GM06990 (cell line): ENCODE measurements at regions not wholly inside any gene's neighbourhood (a gene's known extent, or its start where the extent isn't known, plus 50 kb on each side); places are given as distances from the start of the nearest gene placed in this dataset.

ENCODE experiments used
- DNase-seq: peaks from one replicate; pipeline ENCODE4 v3.0.0-alpha.2; 2011; ENCODE audit not compliant: insufficient read length; ENCODE audit errors: extremely low read depth
- H3K27me3 ChIP-seq: replicated peaks from 2 replicates; pipeline ENCODE4 v1.6.0; 2011; ENCODE audit warnings: low read length; ENCODE audit not compliant: control insufficient read depth, insufficient read depth
- H3K36me3 ChIP-seq: 2 replicates; pipeline ENCODE4 v1.5.1; 2011; ENCODE audit warnings: low read length; ENCODE audit not compliant: control insufficient read depth, insufficient read depth
- H3K4me3 ChIP-seq: replicated peaks from 2 replicates; pipeline ENCODE4 v1.5.1; 2011; ENCODE audit warnings: low read depth, mild to moderate bottlenecking, control low read depth, low read length
- TF ChIP-seq, protein P1 (sequence below): IDR thresholded peaks from 2 replicates; pipeline ENCODE4 v1.5.1; 2011; ENCODE audit warnings: low read length, control low read depth, mild to moderate bottlenecking, inconsistent platforms; ENCODE audit not compliant: insufficient read depth, poor library complexity, severe bottlenecking

DNA sequence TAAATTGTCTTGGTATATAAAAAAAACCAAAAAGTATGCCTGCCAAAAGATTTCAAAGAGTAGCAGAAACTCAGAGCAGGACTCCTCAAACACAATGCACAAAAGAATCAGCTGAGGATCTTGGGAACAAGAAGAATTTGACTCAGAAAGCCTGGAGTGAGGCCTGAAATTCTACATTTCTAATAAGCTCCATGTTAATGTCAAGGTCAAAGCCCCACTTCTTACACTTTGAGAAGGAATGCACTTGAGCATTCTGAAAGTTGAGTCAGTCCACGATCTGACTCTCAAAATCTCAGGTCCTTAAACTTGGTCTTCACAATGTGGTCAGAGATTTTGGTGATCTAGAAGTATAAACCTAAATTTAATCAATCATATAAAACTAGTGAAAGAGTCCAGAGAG, 910.0 kb upstream of the GBE1 start:
- Histone ChIP-seq H3K27me3 (no peaks in the 10 kb centered on the region), H3K36me3 (no peaks in the 10 kb centered on the region), H3K4me3 (no peak overlapping the region)
- DNase-seq, result no peak
- TF ChIP-seq, protein P1, sequence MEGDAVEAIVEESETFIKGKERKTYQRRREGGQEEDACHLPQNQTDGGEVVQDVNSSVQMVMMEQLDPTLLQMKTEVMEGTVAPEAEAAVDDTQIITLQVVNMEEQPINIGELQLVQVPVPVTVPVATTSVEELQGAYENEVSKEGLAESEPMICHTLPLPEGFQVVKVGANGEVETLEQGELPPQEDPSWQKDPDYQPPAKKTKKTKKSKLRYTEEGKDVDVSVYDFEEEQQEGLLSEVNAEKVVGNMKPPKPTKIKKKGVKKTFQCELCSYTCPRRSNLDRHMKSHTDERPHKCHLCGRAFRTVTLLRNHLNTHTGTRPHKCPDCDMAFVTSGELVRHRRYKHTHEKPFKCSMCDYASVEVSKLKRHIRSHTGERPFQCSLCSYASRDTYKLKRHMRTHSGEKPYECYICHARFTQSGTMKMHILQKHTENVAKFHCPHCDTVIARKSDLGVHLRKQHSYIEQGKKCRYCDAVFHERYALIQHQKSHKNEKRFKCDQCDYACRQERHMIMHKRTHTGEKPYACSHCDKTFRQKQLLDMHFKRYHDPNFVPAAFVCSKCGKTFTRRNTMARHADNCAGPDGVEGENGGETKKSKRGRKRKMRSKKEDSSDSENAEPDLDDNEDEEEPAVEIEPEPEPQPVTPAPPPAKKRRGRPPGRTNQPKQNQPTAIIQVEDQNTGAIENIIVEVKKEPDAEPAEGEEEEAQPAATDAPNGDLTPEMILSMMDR, result no peak

DNA sequence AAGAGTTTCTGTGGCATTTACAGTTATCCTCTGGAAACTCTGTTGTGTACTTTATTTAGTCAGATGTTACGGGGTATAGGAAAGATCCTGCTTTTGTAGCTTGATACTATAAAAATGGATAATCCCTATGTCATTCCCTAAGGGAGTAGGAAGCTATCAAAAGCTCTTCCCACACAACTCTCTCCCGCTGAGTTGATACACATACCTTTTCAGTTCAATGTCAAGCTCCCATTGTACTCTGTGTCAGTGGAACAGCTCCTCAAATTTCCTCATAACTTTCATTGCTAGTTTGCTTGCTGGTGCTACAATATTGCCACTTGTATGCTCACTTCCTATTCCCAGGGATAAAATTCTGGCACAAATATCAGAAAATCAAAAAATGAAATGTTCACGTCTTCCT, 893.3 kb upstream of the GBE1 start:
- TF ChIP-seq, protein P1, result no peak

DNA sequence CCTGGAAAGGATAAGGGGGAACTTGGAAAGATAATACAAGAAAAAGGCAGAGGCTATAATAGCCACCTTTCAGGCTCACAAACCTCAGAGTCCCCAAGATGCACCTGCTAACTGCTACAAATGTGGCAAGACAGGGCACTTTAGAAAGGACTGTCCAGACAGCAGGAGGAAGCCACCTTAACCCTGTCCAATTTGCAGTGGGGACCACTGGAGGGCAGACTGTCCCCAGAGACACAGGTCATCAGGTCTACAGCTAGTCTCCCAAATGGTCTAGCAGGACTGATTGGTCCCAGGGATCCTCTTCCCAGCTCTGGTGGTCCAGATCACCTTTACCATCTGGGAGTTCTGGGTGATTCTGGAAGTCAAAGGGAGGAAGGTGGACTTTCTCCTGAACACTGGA, 882.5 kb upstream of the GBE1 start:
- no peaks in the 10 kb centered on the region for H3K36me3 ChIP-seq
- no peak overlapping the region for H3K4me3 ChIP-seq
- no peak for DNase-seq
- no peaks in the 10 kb centered on the region for H3K27me3 ChIP-seq
- TF ChIP-seq, protein P1, result no peak

More for the DNA sequence above, 893.3 kb upstream of the GBE1 start:
- H3K27me3 ChIP-seq, result no peaks in the 10 kb centered on the region
- H3K36me3 ChIP-seq, result no peaks in the 10 kb centered on the region
- no peak overlapping the region for H3K4me3 ChIP-seq
- DNase-seq, result no peak

DNA sequence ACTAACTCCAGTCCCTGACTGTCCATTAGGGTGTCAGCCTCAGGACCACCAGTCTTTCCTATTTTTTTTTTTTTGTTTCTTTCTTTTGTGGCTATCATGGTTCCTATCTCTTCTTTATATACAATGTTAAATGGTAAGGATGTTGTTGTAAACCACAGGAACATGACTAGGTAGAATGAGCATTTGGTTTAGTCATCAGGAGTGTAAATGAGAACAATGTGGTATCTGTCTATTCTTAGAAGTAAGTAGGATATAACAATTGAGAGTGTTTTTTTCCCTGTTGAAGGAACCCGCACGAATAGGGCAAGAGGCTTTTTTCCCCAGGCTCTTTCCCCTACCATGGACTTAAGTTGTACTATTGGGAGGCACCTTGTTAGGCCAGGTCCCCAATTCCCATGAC, 880.3 kb upstream of the GBE1 start:
- H3K36me3 ChIP-seq, result no peaks in the 10 kb centered on the region
- TF ChIP-seq, protein P1, result no peak
- DNase-seq, result no peak
- H3K27me3 ChIP-seq, result no peaks in the 10 kb centered on the region
- no peak overlapping the region for H3K4me3 ChIP-seq

DNA sequence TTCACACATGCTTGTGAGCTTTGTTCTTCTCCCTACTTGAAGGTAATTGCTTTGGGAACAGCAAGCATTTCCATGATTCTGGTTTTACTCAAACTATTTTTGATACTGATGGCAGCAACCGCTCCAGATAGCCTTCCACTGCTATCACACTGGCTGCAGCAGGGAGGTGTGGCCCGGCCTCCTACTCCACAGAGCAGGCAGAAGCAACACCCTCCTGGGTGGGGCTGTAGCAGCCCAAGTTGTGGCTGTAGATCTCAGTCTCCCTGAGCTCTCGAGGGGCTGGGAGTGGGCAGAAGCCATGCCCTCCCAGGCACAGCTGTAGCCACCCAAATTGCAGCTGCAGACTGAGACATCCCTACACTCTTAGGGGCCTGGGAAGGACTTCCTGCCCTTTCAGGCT, 878.8 kb upstream of the GBE1 start:
- Histone ChIP-seq H3K4me3 (no peak overlapping the region), H3K36me3 (no peaks in the 10 kb centered on the region), H3K27me3 (no peaks in the 10 kb centered on the region)
- TF ChIP-seq, protein P1, result no peak
- no peak for DNase-seq

DNA sequence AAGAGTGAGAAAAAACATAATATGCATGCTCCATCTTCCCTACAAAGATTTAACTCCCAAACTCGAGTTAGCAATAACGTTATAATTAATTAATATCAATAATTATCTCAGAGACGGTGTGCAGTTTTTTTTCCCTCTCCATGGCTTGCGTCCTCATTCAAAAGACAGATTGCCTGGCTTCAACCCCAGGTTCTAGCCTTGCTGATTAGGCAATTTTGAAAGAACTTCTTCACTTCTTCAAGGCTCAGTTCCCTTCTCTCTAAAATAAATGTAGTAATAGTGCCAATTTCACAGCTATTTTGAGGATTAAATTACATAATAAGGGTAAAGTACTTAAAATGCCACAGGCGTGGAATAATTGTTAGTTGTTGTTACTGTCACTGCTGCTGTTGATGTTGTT, 876.1 kb upstream of the GBE1 start:
- Histone ChIP-seq H3K27me3 (no peaks in the 10 kb centered on the region), H3K4me3 (no peak overlapping the region), H3K36me3 (no peaks in the 10 kb centered on the region)
- no peak for DNase-seq
- TF ChIP-seq, protein P1, result no peak
